Endothelial cell of umbilical vein (primary cell): ENCODE measurements at regions not wholly inside any gene's neighbourhood (a gene's known extent, or its start where the extent isn't known, plus 50 kb on each side); places are given as distances from the start of the nearest gene placed in this dataset.

ENCODE experiments used
- BruUV-seq: library from RNA; stranded (reverse); fragments of 400-500 nt; replicated peaks from 2 replicates; lab custom pipeline; 2021; lab: Mats Ljungman, UMichigan
- CTCF ChIA-PET: fragments of 300-600, 350-600 bp; sonication (Branson Sonifier 250); formaldehyde crosslinking; loops from one replicate; lab custom pipeline; 2021; ENCODE audit warnings: antibody characterized with exemption, inconsistent platforms; lab: Charles Lee
- POLR2A ChIA-PET: fragments of 300-600, 350-600 bp; sonication (Branson Sonifier 250); formaldehyde crosslinking; loops from one replicate; lab custom pipeline; 2021; ENCODE audit warnings: antibody characterized with exemption, inconsistent platforms; lab: Charles Lee
- DNase-seq: peaks from one replicate; pipeline ENCODE4 v3.0.0-alpha.2; 2011; ENCODE audit warnings: low read depth, low spot score
- FAIRE-seq: peaks from 2 replicates; lab custom pipeline; 2011; peaks lifted over from hg19 to GRCh38; lab: Jason Lieb, UNC
- H2AFZ ChIP-seq: 2 replicates; pipeline ENCODE4 v1.6.0; 2012; ENCODE audit warnings: low read depth, low read length, control low read depth, inconsistent platforms
- H3K27ac ChIP-seq: 2 replicates; pipeline ENCODE4 v1.5.1; 2011; ENCODE audit warnings: low read depth, mild to moderate bottlenecking, control low read depth, low read length, moderate library complexity; ENCODE audit not compliant: insufficient read depth
- H3K27me3 ChIP-seq, 2 experiments: 2 replicates each; pipeline versions ENCODE4 v1.6.0 to v1.6.1; 2011; ENCODE audit warnings: low read length in 2 of 2, mixed read lengths in 1 of 2; ENCODE audit not compliant: control insufficient read depth in 2 of 2, insufficient read depth in 2 of 2
- H3K36me3 ChIP-seq, 2 experiments: 2 replicates in 1 of 2; 3 replicates in 1 of 2; pipeline ENCODE4 v1.5.1; 2011; ENCODE audit warnings: low read length in 2 of 2, mild to moderate bottlenecking in 1 of 2, moderate library complexity in 1 of 2; ENCODE audit not compliant: control insufficient read depth in 2 of 2, insufficient read depth in 2 of 2; ENCODE audit errors: extremely low read depth in 1 of 2
- H3K4me1 ChIP-seq: 3 replicates; pipeline ENCODE4 v1.5.1; 2011; ENCODE audit warnings: mild to moderate bottlenecking, low read length; ENCODE audit not compliant: control insufficient read depth, insufficient read depth; ENCODE audit errors: extremely low read depth
- H3K4me2 ChIP-seq: 2 replicates; pipeline ENCODE4 v1.6.1; 2011; ENCODE audit warnings: low read length, control low read depth, mixed read lengths; ENCODE audit not compliant: insufficient read depth
- H3K4me3 ChIP-seq, 3 experiments: fragments of 200-600 bp in 1 of 3; sonication (generic), shearing (Covaris generic) in 1 of 3; replicated peaks in 1 of 3; 2 replicates each; pipeline ENCODE4 v1.5.1; 2011 to 2016; ENCODE audit warnings: control low read depth in 3 of 3, low read length in 3 of 3, mild to moderate bottlenecking in 2 of 3, inconsistent platforms in 1 of 3, low read depth in 1 of 3, moderate library complexity in 1 of 3; ENCODE audit not compliant: insufficient read depth in 1 of 3
- H3K79me2 ChIP-seq: 2 replicates; pipeline ENCODE4 v1.6.0; 2012; ENCODE audit warnings: low read length, inconsistent platforms; ENCODE audit not compliant: control insufficient read depth, insufficient read depth
- H3K9ac ChIP-seq: replicated peaks from 2 replicates; pipeline ENCODE3; 2011; ENCODE audit warnings: low read length, control low read depth; ENCODE audit not compliant: insufficient read depth; ENCODE audit errors: extremely low read depth
- H3K9me1 ChIP-seq: replicated peaks from 3 replicates; pipeline ENCODE4 v1.6.0; 2011; ENCODE audit warnings: mild to moderate bottlenecking, low read length; ENCODE audit not compliant: control insufficient read depth, insufficient read depth; ENCODE audit errors: extremely low read depth
- H3K9me3 ChIP-seq: replicated peaks from 2 replicates; pipeline ENCODE4 v1.5.1; 2012; ENCODE audit warnings: low read length, inconsistent platforms; ENCODE audit not compliant: control insufficient read depth, insufficient read depth
- H4K20me1 ChIP-seq: replicated peaks from 2 replicates; pipeline ENCODE3; 2011; ENCODE audit warnings: mild to moderate bottlenecking, low read length; ENCODE audit not compliant: control insufficient read depth, insufficient read depth; ENCODE audit errors: extremely low read depth
- FOS ChIP-seq: IDR thresholded peaks from 2 replicates; pipeline ENCODE4 v1.6.1; 2011; ENCODE audit warnings: mild to moderate bottlenecking, low read length, moderate library complexity, borderline replicate concordance; ENCODE audit not compliant: insufficient read depth
- JUN ChIP-seq: IDR thresholded peaks from 2 replicates; pipeline ENCODE4 v1.6.1; 2011; ENCODE audit warnings: borderline replicate concordance, low read depth; ENCODE audit not compliant: insufficient read length, insufficient read depth
- dilution Hi-C: fragments of 300-500 bp; cut with MboI; formaldehyde crosslinking; loops from one replicate; pipeline ENCODE4 v1.15.0; 2019; ENCODE audit warnings: low sequenced_read_pairs; ENCODE audit not compliant: extremely low pct_ligation_motif_present
- intact Hi-C: fragments of 100-400 bp; cut with micrococcal nuclease; formaldehyde crosslinking; loops from one replicate; pipeline ENCODE4 v1.10.0; 2022
- TF ChIP-seq, protein P1 (sequence below): IDR thresholded peaks from 2 replicates; pipeline ENCODE4 v1.6.1; 2011; ENCODE audit not compliant: insufficient read depth, insufficient read length
- TF ChIP-seq, protein P2 (sequence below), 2 donors: IDR thresholded peaks; 1 replicate in 1 of 2; 2 replicates in 1 of 2; pipeline ENCODE4 v1.5.1; 2011; ENCODE audit warnings: low read length in 2 of 2, mild to moderate bottlenecking in 2 of 2, moderate library complexity in 2 of 2, control low read depth in 1 of 2, inconsistent platforms in 1 of 2, low read depth in 1 of 2; ENCODE audit not compliant: insufficient read depth in 1 of 2; ENCODE audit errors: extremely low read depth in 1 of 2

DNA sequence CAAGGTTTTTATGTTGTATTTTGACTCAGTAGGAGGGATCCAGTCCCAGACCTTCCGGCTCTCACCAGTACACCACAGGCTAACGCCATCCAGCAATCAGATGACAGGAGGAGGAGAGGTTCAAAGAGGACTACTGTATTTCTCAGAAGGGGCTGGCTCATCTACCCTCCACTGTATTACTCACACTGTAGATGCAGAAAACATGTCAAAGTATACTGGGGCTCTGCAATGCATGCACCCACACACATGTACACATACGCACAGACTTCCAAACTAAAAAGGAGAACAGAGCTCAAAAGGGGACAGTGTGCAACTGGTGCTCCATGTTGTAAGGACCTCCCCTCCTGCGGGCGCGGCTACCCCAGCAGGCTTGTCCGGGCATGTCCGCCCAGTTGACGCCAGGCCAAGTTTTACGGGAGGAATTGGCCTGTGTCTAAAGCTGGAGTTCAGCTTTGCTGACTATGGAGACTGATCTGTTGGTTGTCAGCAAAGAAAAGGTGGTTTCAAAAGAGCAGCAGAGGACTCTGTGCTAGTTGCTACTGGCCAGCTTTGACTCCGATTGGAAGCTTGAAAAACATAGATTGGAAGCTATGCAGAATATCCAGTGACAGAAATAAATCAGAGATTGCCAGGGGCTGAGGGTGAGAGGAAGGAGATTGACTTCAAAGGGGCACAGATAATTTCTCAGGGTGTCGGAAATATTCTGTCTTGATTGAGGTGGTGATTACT lies 314.2 kb downstream of the DLEU7 start:
- H3K9me1 ChIP-seq: no peaks in the 10 kb centered on the region
- peak overlapping the region; percentile 96 for H2AFZ ChIP-seq
- peak; percentile 81 for DNase-seq
- TF ChIP-seq JUN (no peak), FOS (no peak)
- peaks cover 8% of the 10 kb centered on the region for H3K4me1 ChIP-seq
- no peaks in the 10 kb centered on the region for H3K9me3 ChIP-seq
- no peaks in the 10 kb centered on the region for H3K36me3 ChIP-seq
- dilution Hi-C loops (no loop called here), intact Hi-C loops (loop anchor here (2.0 to 10.0 kb wide), 3 partner anchors 81 to 865 kb away; no protein-coding TSS in a partner anchor)
- BruUV-seq: no TSS peak
- H3K9ac ChIP-seq: peak overlapping the region; percentile 14
- ChIA-PET CTCF (interaction anchor here (1.0 to 4.2 kb wide), 8 partner anchors 77 to 553 kb away, joined by 3 to 19 read pairs (median 6); no protein-coding TSS in a partner anchor), POLR2A (no interaction called here)
- H3K4me3 ChIP-seq: no peak overlapping the region
- no peaks in the 10 kb centered on the region for H3K79me2 ChIP-seq
- no peak for FAIRE-seq
- peak overlapping the region; percentile 39 for H3K27ac ChIP-seq
- H3K4me2 ChIP-seq: no peak overlapping the region
- no peaks in the 10 kb centered on the region for H4K20me1 ChIP-seq
- H3K27me3 ChIP-seq: no peaks in the 10 kb centered on the region

DNA sequence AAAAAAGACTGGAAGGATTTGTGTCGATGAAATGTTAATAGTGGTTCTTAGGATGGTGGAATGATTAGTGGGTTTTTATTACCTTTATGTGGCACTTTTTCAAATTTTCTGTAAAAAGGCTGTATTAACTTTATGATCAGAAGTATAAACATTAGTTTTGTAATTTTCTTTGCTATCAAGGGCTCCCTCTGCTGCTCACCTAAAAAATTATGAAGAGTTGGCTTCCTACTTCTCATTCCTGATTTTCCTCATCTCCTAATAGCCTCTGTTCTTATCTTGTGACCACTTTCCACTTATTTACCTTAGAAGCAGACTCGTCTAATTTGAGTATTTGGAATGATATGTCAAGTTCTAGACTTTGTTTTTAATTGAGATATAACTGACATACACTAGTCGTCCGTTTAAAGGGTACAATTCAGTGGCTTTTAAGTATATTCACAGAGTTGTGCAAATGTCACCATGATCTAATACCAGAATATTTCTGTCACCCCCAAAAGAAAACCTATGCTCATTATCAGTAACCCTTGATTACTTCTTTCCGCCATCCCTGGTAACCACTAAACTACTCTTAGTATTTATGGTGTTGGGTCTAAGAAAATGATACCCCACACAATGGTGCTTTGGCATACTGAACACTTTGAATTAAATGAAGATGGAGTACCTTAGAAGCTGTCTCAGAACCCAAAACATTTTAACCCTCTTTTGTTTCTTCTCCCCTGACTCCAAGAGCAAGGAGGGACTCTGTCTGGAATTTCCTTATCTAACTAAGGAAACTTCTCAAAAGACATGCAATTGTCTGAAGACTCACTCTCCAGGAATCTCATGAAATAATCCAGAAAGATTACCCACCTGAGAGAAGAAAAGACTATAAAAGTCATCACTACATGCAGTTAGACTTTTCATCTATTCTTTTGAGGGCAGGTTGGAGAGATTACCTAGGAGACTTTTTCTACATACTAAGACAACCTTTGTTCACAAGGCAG lies 311.3 kb downstream of the DLEU7 start:
- Histone ChIP-seq H3K27me3 (no peaks in the 10 kb centered on the region), H3K27ac (no peak overlapping the region), H3K9me1 (no peaks in the 10 kb centered on the region), H3K4me1 (peaks cover 15% of the 10 kb centered on the region), H3K9ac (no peak overlapping the region), H3K36me3 (no peaks in the 10 kb centered on the region), H4K20me1 (no peaks in the 10 kb centered on the region), H3K4me3 (no peak overlapping the region), H2AFZ (no peak overlapping the region), H3K9me3 (peaks cover 2% of the 10 kb centered on the region), H3K79me2 (no peaks in the 10 kb centered on the region), H3K4me2 (no peak overlapping the region)
- POLR2A ChIA-PET: no interaction called here
- FAIRE-seq: no peak
- TF ChIP-seq, protein P1, sequence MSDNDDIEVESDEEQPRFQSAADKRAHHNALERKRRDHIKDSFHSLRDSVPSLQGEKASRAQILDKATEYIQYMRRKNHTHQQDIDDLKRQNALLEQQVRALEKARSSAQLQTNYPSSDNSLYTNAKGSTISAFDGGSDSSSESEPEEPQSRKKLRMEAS: no peak
- TF ChIP-seq, protein P2, sequence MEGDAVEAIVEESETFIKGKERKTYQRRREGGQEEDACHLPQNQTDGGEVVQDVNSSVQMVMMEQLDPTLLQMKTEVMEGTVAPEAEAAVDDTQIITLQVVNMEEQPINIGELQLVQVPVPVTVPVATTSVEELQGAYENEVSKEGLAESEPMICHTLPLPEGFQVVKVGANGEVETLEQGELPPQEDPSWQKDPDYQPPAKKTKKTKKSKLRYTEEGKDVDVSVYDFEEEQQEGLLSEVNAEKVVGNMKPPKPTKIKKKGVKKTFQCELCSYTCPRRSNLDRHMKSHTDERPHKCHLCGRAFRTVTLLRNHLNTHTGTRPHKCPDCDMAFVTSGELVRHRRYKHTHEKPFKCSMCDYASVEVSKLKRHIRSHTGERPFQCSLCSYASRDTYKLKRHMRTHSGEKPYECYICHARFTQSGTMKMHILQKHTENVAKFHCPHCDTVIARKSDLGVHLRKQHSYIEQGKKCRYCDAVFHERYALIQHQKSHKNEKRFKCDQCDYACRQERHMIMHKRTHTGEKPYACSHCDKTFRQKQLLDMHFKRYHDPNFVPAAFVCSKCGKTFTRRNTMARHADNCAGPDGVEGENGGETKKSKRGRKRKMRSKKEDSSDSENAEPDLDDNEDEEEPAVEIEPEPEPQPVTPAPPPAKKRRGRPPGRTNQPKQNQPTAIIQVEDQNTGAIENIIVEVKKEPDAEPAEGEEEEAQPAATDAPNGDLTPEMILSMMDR (IDR thresholded peaks at IDR 0.05; ENCODE audit: extremely low read depth in 1 of 2, insufficient read depth in 1 of 2, low read depth in 1 of 2, low read length in 2 of 2): peak; percentile 28 to 35
- dilution Hi-C loops: no loop called here
- CTCF ChIA-PET: interaction anchor here (0.7 to 4.2 kb wide), 7 partner anchors 84 to 556 kb away, joined by 3 to 19 read pairs (median 5); partner anchors contain the start of gene TRIM13
- no TSS peak for BruUV-seq
- peak; percentile 69 for DNase-seq
- intact Hi-C loops: loop anchor here (1.0 to 10.0 kb wide), 7 partner anchors 155 to 556 kb away; partner anchors contain the start of gene TRIM13
